GM12891 (cell line): ENCODE measurements at regions not wholly inside any gene's neighbourhood (a gene's known extent, or its start where the extent isn't known, plus 50 kb on each side); places are given as distances from the start of the nearest gene placed in this dataset.

Experiments
- POU2F2 ChIP-seq: IDR thresholded peaks from 2 replicates; pipeline ENCODE4 v1.6.1; 2011; ENCODE audit warnings: low read depth, mild to moderate bottlenecking, control low read depth, low read length, moderate library complexity
- TAF1 ChIP-seq: IDR thresholded peaks from 2 replicates; pipeline ENCODE4 v1.6.1; 2011; ENCODE audit warnings: low read depth, low read length, control low read depth

DNA sequence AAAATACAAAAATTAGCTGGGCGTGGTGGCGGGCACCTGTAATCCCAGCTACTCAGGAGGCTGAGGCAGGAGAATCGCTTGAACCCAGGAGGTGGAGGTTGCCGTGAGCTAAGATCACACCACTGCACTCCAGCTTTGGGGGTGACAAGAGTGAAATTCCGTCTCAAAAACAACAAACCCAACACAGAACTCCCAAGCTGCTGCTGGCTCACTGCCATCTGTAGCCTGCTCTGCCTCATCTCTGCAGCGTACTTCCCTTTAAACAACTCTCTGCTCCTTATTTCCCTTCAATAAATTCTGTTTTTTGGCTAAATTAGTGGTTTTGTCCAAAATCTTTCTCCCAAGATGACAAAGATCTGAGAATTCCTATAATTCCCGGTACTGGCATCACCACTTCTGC is 189.2 kb upstream of the GALNT17 start:
- TF ChIP-seq POU2F2, result no peak
- TF ChIP-seq TAF1, result no peak
